ENCODE measurements at regions not wholly inside any gene's neighbourhood (a gene's known extent, or its start where the extent isn't known, plus 50 kb on each side); places are given as distances from the start of the nearest gene placed in this dataset.

DNA sequence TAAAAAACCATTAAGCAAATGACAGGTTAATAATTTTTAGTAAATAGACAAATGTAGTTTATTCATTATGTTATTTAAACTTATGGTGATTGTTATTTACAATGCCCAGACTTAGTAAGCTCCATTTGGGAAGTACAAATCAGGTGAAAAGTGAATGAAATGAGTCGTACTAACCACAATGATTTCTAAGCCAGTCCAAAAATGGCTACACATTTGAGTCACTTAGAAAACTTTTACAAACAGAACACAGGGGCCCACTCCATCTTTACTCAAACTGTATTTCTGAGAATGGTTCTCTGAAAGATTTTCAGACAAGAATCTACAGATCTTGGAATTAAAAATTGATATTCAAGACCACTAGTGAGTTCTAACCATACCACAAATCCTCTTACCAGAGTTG, 653.3 kb upstream of the MIS18BP1 start:
- H2BK120ac ChIP-seq (replicated peaks; ENCODE audit: low read depth, low read length), result no peak overlapping the region
- H3K4me2 ChIP-seq (ENCODE audit: insufficient read depth in 1 of 2, low read depth in 2 of 2, low read length in 2 of 2), result no peak overlapping the region
- H3K79me1 ChIP-seq (ENCODE audit: low read depth, low read length), result no peaks in the 10 kb centered on the region
- no peak overlapping the region for H2BK5ac ChIP-seq (ENCODE audit: low read depth, low read length)
- H4K8ac ChIP-seq (ENCODE audit: extremely low read depth, insufficient read depth, low read length), result no peak overlapping the region
- no peak overlapping the region for H3K4ac ChIP-seq (replicated peaks; ENCODE audit: insufficient read length, low read depth, low read length)
- no peaks in the 10 kb centered on the region for H3K4me1 ChIP-seq (replicated peaks in 1 of 4; ENCODE audit: control insufficient read depth in 3 of 4, insufficient read depth in 4 of 4, low read length in 3 of 4)
- no peak overlapping the region for H2BK15ac ChIP-seq (ENCODE audit: low read length)
- no peak overlapping the region for H3K56ac ChIP-seq (replicated peaks; ENCODE audit: insufficient read length, low read depth, low read length)
- no peak overlapping the region for H3K4me3 ChIP-seq (ENCODE audit: extremely low read depth in 1 of 4, insufficient read depth in 2 of 4, low read depth in 3 of 4, low read length in 4 of 4)
- no peak overlapping the region for H3K9ac ChIP-seq (replicated peaks in 1 of 4; ENCODE audit: extremely low read depth in 1 of 4, low read depth in 3 of 4, low read length in 3 of 4)
- no peak overlapping the region for H4K5ac ChIP-seq (ENCODE audit: insufficient read length, low read depth, low read length)
- no peak overlapping the region for H2AK5ac ChIP-seq (ENCODE audit: low read depth, low read length)
- no peaks in the 10 kb centered on the region for H3K27me3 ChIP-seq (replicated peaks in 1 of 4; ENCODE audit: control insufficient read depth in 3 of 4, extremely low read depth in 1 of 4, insufficient read depth in 3 of 4, low read length in 3 of 4)
- no peaks in the 10 kb centered on the region for H4K20me1 ChIP-seq (replicated peaks in 1 of 2; ENCODE audit: control insufficient read depth in 1 of 2, insufficient read depth in 2 of 2, low read length in 2 of 2)
- 100% methylated on average over 1 of the region's 1 CpG; no CpG with 5 or more reads in 1 of the 2 experiments for WGBS, 2 experiments (ENCODE audit: extremely low coverage in 1 of 2, insufficient coverage in 1 of 2, insufficient read length in 1 of 2, insufficient replicate concordance in 2 of 2, low coverage in 1 of 2, low lambda C conversion rate in 2 of 2, missing lambda C conversion rate in 1 of 2)
- H2AFZ ChIP-seq (ENCODE audit: low read length), result no peak overlapping the region
- no peak for DNase-seq (ENCODE audit: low read depth in 1 of 2, low spot score in 2 of 2)
- H3K36me3 ChIP-seq (ENCODE audit: control insufficient read depth in 2 of 4, insufficient read depth in 4 of 4, low read length in 3 of 4), result no peaks in the 10 kb centered on the region
- H3K14ac ChIP-seq (ENCODE audit: insufficient read length), result no peak overlapping the region
- no peak overlapping the region for H2BK12ac ChIP-seq (ENCODE audit: low read depth, low read length)
- H3K27ac ChIP-seq (ENCODE audit: low read depth, low read length), result no peak overlapping the region
- no peak overlapping the region for H3K18ac ChIP-seq (ENCODE audit: extremely low read depth, low read length)
- ChIA-PET CTCF (ENCODE audit: partially characterized antibody) (interaction anchor here (0.6 kb wide), 1 partner anchor 33 kb away, joined by 3 read pairs; no protein-coding TSS in a partner anchor), POLR2A (ENCODE audit: partially characterized antibody) (no interaction called here)
- no peak overlapping the region for H3K23ac ChIP-seq (ENCODE audit: insufficient read length)
- FAIRE-seq, result no peak
- H3K9me3 ChIP-seq (ENCODE audit: insufficient read depth in 2 of 2, low read depth in 1 of 2, low read length in 1 of 2), result no peaks in the 10 kb centered on the region
- no peak overlapping the region for H2BK20ac ChIP-seq (ENCODE audit: low read length)
- H3K79me2 ChIP-seq (ENCODE audit: control insufficient read depth in 1 of 2, insufficient read depth in 2 of 2, low read length in 2 of 2), result no peaks in the 10 kb centered on the region
- no peaks in the 10 kb centered on the region for H3K23me2 ChIP-seq (ENCODE audit: low read depth, low read length)
- no peak overlapping the region for H4K91ac ChIP-seq (replicated peaks; ENCODE audit: insufficient read length, low read length)
- TF ChIP-seq BACH1 (IDR thresholded peaks at IDR 0.05; ENCODE audit: low read length) (no peak), YY1 (IDR thresholded peaks at IDR 0.05; ENCODE audit: low read depth, low read length) (no peak), POLR2A (IDR thresholded peaks at IDR 0.05; ENCODE audit: control extremely low read depth in 1 of 2, low read depth in 2 of 2, low read length in 2 of 2) (no peak), FOSL1 (IDR thresholded peaks at IDR 0.05; ENCODE audit: insufficient read depth, low read depth, low read length) (no peak), KDM4A (IDR thresholded peaks at IDR 0.05; ENCODE audit: low read depth, low read length, severe bottlenecking) (no peak), RXRA (IDR thresholded peaks at IDR 0.05; ENCODE audit: insufficient read depth, low read depth, low read length) (no peak), ASH2L (IDR thresholded peaks at IDR 0.05; ENCODE audit: low read length) (no peak), SIN3A (conservative IDR thresholded peaks at IDR 0.05 in 1 of 2, IDR thresholded peaks at IDR 0.05 in 1 of 2; ENCODE audit: low read depth in 1 of 2, low read length in 2 of 2) (no peak), BCL11A (IDR thresholded peaks at IDR 0.05; ENCODE audit: low read depth in 2 of 2, low read length in 2 of 2) (no peak), SP1 (IDR thresholded peaks at IDR 0.05; ENCODE audit: low read depth, low read length) (no peak), CREB1 (IDR thresholded peaks at IDR 0.05) (no peak), ZNF274 (IDR thresholded peaks at IDR 0.05; ENCODE audit: borderline replicate concordance, extremely low read depth, low read length) (no peak), SRF (IDR thresholded peaks at IDR 0.05; ENCODE audit: low read depth, low read length) (no peak)
- TF ChIP-seq, protein P1, sequence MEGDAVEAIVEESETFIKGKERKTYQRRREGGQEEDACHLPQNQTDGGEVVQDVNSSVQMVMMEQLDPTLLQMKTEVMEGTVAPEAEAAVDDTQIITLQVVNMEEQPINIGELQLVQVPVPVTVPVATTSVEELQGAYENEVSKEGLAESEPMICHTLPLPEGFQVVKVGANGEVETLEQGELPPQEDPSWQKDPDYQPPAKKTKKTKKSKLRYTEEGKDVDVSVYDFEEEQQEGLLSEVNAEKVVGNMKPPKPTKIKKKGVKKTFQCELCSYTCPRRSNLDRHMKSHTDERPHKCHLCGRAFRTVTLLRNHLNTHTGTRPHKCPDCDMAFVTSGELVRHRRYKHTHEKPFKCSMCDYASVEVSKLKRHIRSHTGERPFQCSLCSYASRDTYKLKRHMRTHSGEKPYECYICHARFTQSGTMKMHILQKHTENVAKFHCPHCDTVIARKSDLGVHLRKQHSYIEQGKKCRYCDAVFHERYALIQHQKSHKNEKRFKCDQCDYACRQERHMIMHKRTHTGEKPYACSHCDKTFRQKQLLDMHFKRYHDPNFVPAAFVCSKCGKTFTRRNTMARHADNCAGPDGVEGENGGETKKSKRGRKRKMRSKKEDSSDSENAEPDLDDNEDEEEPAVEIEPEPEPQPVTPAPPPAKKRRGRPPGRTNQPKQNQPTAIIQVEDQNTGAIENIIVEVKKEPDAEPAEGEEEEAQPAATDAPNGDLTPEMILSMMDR (IDR thresholded peaks at IDR 0.05; ENCODE audit: control extremely low read depth in 1 of 3, insufficient read depth in 1 of 3, low read depth in 1 of 3, low read length in 3 of 3), result no peak

All from H1 (cell line).